ENCODE measurements at regions not wholly inside any gene's neighbourhood (a gene's known extent, or its start where the extent isn't known, plus 50 kb on each side); places are given as distances from the start of the nearest gene placed in this dataset.
A peak's percentile ranks its signal among the peaks of the same experiment; 100 is the strongest.

DNA sequence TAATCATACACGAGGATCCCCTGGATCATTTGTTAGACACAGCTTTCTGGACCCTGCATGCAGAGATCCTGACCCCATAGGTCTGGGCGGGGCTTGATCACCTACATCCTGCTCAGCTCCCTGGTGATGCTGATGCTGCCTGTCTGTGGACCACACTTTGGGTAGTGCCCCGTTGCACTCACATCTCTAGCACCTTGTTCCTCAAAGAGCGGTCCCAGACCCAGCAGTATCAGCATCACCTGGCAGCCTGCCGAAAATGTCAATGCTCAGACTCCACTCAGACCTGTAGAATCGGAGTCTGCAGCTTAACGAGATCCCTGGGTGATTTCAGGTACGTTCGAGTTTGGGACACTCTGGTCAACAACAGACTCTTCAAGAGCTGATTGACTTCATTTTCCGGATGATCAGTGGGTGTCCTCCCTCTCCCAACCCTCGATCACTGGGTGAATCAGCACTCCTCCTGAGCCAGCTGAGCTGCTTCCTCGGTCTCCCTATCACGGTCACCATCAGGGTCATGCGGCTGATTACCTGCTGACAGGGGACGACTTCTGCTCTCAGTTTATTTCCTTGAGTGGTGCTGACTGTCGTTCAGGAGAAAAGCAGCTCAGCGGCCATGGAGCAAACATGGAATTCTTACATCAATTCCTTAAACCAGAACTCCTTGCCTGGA lies 150.6 kb upstream of the RAB12 start:
- no peak for DNase-seq

DNA sequence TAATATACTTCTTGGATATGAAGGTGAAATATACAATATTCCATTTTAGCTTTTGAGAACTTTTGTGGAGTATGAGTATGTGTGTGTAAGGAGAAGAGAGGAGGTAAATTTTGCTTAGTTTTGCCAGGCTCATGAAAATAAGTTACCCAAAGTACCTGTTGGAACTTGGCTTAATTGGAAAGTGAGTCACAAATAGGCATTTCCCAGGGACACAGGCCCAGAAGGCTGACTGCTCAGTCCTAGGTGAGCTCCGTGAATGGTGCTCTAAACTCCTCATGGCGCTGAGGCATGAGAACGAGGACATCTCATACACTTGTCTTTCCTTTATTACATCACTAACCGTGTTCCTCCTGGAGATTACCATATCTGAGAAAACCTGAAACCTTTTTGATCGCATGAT lies 148.5 kb upstream of the RAB12 start:
- no peak for DNase-seq

DNA sequence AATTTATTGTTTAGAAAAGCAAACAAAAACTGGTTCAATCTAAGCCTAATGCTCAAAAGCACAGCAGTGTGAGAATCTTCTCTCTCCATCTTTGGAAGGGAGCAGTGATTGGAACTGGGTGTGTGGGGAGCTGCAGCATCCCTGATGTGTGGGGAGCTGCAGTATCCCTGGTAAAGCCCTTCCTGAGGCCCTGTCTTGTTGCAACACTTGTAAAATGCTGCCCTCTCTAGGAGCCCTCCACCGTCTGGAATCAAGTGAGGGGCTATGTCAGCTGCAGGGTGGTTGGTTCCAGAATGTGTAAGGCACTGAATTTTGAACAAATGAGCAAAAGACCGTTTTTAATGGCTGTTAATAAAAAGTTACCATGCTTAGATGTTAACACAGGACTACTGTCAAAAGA lies 147.7 kb upstream of the RAB12 start:
- DNase-seq: no peak

DNA sequence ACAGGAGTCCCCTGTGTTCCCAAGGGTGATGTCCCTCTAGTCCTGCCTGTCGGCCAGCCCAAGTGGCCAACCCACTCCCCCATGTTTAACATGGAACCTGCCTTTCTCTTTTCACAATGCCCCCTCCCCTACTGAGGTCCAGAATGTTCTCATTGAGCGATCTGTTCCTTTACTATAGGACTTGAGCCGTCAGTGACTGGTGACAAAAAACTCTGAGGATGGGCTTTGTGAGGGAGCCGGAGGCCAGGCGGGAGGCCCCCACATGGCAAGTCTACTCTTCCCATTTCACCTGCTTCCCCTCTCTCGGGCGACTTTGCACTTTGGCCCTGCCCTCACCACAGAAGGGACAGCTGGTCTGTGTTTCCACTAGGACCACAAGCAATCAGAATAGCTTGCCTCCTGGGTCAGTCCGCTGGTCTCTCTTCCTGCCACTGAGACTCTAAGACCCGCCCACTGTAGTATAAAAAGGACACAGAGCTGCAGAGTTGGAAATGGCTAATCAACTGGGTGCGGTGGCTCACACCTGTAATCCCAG lies 146.5 kb upstream of the RAB12 start:
- DNase-seq: no peak

DNA sequence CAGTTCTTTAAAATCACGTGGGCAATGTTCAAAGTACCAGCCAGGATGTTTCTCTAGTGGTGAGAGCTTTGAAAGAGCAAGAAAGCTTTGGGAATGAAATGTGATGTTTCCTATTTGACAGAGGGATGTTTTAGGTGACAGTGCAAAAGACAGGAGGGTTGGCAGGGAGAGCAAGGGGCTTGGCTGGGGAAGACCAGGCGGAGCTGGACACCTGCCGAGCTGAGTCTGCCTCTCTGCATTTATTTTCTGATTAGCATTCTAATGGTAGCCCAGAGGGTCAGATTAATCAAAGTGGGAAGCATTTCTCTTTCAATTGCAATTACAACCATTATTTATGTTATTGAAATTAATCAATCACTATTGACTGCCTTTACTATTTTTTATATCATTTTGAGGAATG lies 145.4 kb upstream of the RAB12 start:
- DNase-seq: no peak

DNA sequence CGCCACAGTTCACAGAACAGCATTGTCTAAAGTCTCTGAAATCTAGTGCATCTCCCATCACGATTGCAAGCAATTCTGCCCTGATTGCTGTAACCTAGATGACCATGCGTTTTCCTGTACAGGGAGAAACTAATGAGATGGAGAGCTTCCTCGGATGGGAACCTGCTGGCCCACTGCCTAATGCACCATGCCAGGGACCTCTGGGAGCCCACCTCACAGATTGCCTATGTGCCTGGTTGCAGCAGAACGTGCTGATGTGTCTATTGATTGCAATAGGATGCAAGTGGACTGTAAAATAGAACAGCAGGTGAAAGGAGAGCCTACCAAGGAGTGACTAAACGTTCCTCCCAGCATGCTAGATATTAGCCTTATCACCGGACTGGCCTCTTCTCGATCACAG lies 141.0 kb upstream of the RAB12 start:
- no peak for DNase-seq

DNA sequence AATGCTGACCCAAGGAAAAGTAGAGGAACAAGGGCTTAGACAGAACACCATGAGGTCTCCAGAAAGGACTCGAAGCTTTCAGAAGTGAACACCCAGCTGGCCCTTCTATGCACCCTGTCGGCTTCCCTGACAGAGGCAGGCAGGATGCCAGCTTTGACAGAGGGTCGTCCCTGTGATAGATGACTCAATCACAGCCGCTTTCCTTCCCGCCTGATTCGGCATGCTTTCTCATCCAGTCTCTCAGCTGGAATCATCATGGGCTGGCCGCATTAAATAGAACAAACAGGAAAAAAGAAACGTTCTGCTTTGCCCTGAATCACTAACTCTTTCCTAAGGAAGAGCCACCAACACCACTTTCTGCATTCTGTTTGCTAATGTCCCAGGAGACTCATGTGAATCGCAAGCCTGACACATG lies 140.3 kb upstream of the RAB12 start:
- no peak for DNase-seq

DNA sequence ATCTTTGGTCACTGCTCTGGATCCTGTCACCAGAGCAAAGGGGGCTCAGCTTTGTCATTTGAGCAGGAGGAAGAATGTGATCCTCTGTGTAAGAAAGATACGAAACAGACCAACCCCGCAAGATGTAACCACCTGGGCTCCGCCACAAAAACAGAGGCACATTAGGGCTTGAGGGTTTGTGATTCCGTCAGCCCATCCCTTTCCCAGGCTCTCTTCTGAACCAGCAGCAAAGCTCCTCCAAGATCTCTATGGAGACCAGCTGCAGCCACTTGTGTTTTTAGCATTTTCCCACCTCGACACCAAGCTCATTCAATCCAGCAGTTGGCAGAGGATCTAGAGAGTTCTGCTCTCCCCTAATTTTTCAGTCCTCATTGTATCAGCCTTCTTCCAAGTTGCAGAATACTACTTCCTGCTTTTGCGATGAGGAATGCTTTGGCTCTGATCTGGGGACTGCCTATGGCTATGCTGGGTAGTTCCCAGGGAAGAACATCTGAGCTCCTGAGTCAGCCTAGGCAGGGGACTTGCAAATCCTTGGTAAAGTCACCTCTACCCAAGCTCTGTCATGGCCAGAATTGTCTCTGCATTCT lies 139.6 kb upstream of the RAB12 start:
- no peak for DNase-seq

DNA sequence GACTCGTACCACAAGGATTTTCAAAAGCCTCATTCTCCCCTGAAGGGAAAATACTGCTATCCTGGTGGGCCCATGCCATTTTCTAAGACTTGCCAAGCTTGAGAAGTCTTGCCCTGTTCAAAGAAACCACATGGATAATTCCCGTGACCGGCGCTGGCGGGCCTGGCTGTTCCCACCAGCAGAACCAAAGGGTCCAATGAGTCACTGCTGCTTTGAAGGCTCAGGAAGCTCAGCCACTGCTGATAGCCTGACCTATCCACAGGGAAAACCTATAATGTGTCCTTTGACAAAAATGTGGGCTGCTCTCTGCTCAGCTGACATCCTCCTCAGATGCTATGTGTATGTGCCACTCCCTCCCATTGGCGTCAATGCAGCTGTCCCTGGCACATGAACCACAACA lies 137.9 kb upstream of the RAB12 start:
- no peak for DNase-seq

DNA sequence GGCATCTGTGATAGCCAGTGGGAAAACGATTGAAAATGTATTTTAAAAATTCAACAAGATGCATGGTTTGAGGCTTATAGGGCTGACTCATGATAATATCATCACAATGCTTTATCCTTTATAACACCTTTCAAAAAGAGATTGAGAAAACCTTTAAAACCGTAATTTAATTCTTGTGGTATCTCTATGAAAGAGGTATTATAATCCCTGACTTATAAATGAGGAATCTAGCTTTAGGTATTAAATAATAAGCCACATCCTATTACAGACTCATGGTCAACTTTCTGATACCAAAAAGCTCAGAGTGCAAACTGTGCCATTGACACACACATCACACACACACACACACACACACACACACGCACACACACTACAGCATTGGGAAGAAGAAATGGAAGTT lies 134.6 kb upstream of the RAB12 start:
- DNase-seq: no peak

DNA sequence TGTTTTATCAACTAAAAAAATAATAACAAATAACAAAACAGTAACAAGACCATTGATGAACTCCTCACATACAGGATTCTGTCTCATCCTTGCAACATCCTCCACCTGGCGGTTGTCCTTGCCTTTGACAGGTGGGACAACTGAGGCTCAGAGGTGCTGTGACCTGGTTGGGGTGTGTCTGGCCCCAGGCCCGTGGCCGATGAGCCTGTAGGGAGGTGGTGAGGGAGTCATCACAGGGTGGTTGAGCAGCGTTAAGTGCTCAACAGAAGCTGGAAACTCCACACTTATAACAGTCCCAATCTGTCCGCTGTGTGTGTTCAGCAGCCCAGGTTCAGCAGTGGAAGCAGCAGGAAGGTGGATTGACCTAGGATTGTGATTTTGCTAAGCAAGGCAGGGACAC lies 131.6 kb upstream of the RAB12 start:
- DNase-seq: no peak

DNA sequence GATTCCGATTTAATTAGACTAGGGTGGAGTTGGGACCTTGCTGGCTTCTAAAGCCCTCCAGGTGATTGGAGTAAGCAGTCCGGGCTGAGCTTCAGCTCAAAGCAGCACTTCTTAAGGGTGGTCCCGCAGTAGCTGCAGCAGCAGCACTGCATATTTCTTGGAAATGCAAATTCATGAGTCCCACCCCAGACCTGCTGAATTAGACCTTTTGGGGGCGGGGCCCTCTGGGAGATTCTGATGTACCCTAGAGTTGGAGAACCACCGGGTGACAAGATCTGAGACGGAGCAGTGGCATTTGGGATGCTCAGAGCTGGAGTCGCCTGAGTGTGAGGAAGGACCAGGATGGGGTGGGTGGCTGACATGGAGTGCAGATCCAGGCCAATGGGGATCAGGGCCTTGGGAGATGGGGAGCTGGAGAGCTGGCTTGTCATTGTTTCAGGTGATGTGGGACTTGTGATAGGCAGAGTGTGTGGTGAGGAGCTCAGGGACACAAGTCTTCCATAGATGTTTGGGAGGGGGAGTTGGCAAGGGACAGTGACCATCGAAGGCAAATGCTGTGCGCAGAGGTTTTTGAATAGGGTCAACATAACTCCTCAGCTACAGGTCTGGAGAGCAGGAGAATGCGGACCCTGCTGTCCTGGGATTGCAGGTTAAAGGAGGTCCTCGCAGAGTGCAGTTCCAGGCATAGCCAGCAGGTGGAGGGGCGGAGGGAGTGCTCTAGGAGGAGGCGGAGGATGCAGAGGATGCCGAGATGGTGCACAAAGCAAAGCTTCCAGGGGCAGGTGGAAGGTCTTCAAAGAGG lies 130.9 kb upstream of the RAB12 start:
- peak; percentile 52 for DNase-seq

DNA sequence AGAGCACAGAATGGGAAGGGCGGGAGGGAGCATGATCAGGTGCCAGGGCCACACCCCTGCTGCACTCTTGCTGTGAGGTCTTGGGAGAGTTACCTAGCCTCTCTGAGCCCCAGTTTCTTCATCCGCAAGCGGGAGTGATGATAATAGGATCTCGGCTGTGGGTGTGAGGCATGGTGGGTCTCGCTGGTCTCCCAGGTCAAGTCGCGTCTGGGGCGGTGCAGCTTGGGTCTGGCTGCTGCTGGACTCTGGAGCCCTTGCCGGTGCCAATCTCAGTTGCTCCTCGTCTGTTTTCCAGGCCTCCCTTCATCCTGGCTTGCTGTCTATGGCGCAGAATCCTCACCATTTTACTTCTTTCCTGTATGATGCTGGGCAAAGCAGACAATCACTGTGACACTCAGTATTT lies 130.3 kb upstream of the RAB12 start:
- DNase-seq: no peak

DNA sequence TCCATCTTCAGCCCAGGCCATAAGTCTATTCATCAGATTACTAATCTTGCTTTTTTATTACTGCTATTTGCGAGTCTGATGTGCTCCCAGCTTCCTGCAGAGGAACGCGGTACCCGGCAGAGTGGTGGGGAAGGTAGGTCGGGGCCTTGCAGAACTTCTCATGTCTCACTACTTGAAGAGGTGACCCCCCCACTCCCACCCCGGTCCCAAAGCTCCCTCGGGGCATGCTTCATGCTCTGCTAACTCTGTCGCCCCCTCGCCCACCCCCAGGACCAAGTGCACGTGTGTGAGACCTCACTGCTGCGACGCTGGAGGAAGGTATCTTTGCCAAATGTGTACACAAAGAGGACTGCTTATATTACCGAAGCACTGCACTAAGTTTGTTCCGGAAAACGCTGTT lies 129.4 kb upstream of the RAB12 start:
- DNase-seq: no peak

DNA sequence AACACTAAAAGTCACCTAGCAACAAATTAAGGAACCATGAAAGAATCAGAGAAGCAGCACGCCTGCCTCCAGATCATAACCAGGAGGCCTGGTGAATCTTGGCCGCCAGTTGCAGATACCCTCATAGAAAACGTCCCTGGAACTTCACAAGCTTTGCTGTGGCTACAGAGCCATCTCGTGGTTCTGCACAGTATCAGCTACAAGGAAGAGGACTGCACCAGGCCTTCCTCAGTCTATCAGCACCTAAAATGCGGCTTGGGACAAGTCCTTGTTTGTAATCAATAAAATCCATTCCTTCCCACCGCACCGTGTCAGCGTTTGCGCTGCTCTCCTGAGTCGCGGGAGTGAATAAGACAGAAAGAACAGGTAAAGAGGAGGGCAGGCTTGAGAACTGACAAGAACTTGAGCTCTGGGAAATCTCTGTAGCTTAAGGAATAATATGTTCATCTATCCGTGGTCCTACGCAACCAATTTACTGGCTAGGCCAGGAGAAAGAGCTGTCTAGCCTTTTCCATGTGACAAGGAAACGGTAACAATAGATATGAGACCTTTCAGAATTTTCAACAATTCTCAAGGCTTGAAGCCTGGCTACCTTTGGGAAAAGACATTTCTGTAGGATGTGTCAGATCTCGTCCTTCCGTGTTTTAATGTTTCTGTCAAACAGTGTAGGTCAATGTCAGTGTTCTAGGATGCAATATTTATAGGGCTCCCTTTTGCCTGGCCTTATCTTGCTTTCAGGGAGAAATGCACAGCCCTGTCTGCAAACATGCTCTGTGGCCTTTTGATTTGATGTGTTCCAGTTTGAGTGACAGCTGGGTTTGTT lies 128.5 kb upstream of the RAB12 start:
- no peak for DNase-seq

DNA sequence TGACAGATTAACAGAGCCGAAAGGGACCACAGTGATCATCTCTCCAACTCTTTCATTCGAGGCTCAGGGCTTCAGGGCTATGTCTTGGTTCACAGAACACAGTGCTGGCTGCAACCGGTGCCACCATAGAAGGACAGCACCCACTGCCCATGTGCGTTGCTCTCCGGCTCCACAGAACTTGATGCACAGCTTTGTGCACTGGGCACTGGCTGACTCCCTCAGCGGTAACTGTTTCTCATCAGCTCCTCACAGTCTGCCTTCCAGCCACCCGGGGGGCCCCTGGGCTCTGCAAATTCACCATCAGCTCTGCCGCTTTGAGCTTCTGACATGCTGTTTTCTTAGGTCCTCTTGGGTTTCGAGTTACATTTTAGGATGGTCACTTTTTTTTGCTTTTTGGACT lies 124.3 kb upstream of the RAB12 start:
- no peak for DNase-seq

DNA sequence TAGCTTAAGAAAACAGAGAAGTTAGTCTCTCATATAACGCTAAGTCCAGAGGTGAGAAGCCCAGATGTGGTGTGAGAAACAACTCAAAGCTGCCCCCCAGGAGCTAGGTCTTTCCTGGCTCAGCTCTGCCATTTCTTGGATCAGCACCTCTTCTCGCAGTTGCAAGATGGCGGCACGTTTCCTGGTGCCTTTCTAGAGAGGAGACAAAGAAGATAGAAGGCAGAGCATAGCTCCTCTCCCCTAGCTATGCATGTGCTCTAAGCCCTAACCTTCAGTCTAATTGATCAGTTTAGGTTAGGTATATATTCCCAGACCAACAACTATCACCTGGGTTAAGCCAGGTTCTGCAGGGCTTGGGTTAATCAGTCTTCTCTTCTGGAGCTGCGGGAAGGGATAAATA lies 119.5 kb upstream of the RAB12 start:
- no peak for DNase-seq

DNA sequence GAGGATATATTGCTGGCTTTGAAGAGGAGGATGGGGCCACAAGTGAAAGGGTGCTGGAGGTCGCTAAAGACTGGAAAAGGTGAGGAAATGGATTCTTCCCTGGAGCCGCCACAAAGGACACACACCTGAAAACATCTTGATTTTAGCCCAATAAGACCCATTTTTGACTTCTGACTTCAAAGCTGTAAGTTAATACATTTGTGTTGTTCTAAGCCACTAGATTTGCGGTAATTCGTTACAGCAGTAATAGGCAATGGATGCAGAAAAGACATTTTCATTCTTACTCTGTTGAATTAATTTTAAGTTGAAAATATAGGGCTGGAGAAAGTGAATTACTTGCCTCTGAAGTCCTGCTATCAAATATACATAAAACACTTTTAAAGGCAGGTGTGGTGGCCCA lies 117.7 kb upstream of the RAB12 start:
- DNase-seq: no peak

DNA sequence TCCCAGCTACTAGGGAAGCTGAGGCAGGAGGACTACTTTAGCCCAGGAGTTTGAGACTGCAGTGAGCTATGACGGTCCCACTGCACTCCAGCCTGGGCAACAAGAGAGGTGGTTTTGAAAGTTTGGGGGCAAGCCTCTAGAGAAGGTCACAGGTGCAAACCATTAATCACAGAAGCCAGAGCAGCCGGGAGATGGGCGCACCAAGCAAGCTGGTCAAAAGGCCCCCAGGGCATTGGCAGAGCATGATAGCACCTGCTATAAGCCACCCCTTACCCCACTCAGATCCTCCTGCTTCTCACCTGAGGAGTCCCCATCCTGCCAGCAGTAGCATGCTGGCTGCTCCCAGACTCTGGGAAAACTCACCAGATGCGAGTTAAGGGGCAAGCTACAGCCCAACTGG lies 116.1 kb upstream of the RAB12 start:
- DNase-seq: no peak

DNA sequence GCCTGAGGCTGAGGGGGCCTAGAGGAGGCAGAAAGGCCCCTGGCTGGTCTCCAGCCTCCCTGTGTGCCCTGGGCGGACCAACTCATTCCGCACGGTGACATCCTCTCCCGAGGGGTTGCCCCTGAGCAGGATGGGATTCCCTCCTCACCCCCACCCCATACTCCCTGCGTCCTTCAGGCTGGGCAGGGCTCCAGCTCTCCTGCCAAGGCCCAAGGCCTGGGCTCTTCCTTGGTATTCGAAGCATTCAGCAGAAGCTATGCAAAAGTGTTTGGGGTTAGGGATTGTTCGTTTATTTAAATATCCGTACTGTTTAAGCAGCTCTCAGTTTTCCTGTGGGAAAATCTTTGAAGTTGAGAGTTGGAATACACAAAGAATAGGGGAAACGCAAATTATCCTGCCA lies 113.1 kb upstream of the RAB12 start:
- DNase-seq: no peak

DNA sequence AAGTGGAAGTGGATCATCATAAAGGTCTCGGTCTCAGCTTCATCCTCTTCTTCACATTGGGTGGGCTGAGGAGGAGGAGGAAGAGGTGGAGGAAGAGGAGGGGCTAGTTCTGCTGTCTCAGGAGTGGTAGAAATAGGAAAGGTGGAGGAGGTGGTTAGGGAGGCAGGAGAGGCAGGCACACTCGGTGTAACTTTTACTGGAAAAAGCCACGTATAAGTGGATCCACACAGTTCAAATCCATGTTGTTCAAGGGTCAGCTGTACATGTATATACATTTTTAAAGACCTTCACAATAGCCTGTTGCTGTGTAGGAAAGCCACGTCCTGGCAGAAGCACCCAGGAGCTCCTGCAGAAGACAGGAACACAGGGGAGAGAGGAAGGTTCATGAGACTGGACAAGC lies 110.3 kb upstream of the RAB12 start:
- no peak for DNase-seq

DNA sequence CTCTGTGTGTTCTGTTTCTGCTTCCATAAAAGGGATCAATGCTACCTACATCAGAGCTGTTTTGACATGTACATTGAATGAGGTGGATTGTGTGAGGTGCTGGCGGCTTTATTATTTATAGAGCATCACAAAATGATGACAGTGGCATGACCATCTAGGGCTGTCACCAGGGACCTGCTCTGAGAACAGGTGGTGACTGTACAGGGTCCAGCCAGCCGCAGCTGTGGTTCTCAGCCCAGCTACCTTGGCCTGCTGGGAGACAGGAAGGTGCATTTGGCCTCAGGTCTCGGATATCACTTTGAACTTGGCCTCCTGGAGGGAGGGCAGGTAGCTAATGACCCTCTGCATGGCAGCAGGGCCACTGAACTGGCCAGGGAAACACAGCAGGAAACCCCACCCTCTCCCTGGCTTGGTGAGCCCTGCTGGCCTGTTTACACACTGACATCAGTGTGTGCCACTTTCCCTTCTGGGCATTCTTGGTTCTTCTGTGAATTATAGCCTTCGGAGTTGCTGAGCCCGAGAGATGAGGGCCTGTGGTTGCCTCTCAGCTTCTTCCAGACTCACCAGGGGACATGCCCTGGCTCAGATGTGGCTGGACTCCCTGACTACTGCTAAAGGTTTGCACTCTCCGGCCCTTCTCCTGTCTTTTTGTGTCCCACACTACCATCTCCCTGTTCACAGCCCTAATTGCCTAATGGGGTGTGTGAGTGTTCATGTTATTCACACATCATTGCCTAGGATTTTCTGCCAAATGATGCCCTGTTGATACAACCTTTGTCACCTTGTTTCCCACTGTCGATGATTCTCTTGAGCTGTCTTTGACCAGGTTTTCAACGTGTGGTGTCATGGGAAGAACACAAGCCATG lies 109.2 kb upstream of the RAB12 start:
- no peak for DNase-seq

Measured in activated naive CD4-positive, alpha-beta T cell treated with anti-CD3 and anti-CD28 coated beads, Interleukin-2, amount 50 U/mL, for 16 hours (primary cell).